ENCODE measurements at regions not wholly inside any gene's neighbourhood (a gene's known extent, or its start where the extent isn't known, plus 50 kb on each side); places are given as distances from the start of the nearest gene placed in this dataset.
"Not testable (repeated sequence)": the region's sequence is repeated elsewhere in the genome, so short reads cannot be mapped to it uniquely, and the experiment has no call there.

GRCh38 chr10:65142641-65143435 lies 1621.6 kb downstream of the REEP3 start:
- no peak for DNase-seq (ENCODE audit: low read depth)
- no peak overlapping the region for H3K4me3 ChIP-seq (ENCODE audit: low read depth, low read length)
- TF ChIP-seq CTCF (conservative IDR thresholded peaks at IDR 0.05; ENCODE audit: low read depth, low read length): no peak

GRCh38 chr10:65143723-65144122 lies 1622.5 kb downstream of the REEP3 start:
- H3K4me3 ChIP-seq (ENCODE audit: low read depth, low read length): no peak overlapping the region
- no peak for DNase-seq (ENCODE audit: low read depth)
- TF ChIP-seq CTCF (conservative IDR thresholded peaks at IDR 0.05; ENCODE audit: low read depth, low read length): no peak

GRCh38 chr10:65149878-65150277 lies 1628.7 kb downstream of the REEP3 start:
- TF ChIP-seq CTCF (conservative IDR thresholded peaks at IDR 0.05; ENCODE audit: low read depth, low read length): no peak

GRCh38 chr10:65166272-65166671 lies 1645.1 kb downstream of the REEP3 start:
- no peak for TF ChIP-seq CTCF (conservative IDR thresholded peaks at IDR 0.05; ENCODE audit: low read depth, low read length)
- H3K4me3 ChIP-seq (ENCODE audit: low read depth, low read length): no peak overlapping the region
- DNase-seq (ENCODE audit: low read depth): no peak

More at GRCh38 chr10:65149878-65150277, 1628.7 kb downstream of the REEP3 start:
- DNase-seq (ENCODE audit: low read depth): no peak
- no peak overlapping the region for H3K4me3 ChIP-seq (ENCODE audit: low read depth, low read length)

GRCh38 chr10:65172249-65172648 lies 1651.0 kb downstream of the REEP3 start:
- no peak for DNase-seq (ENCODE audit: low read depth)
- TF ChIP-seq CTCF (conservative IDR thresholded peaks at IDR 0.05; ENCODE audit: low read depth, low read length): no peak
- no peak overlapping the region for H3K4me3 ChIP-seq (ENCODE audit: low read depth, low read length)

- no peak for TF ChIP-seq CTCF (conservative IDR thresholded peaks at IDR 0.05; ENCODE audit: low read depth, low read length)
- no peak for DNase-seq (ENCODE audit: low read depth)
- H3K4me3 ChIP-seq (ENCODE audit: low read depth, low read length): no peak overlapping the region
These were observed 1655.8 kb downstream of the REEP3 start for GRCh38 chr10:65176994-65177393.

- no peak for DNase-seq (ENCODE audit: low read depth)
- TF ChIP-seq CTCF (conservative IDR thresholded peaks at IDR 0.05; ENCODE audit: low read depth, low read length): no peak
- no peak overlapping the region for H3K4me3 ChIP-seq (ENCODE audit: low read depth, low read length)
These were observed 1662.0 kb downstream of the REEP3 start for GRCh38 chr10:65183236-65183635.

- DNase-seq (ENCODE audit: low read depth); H3K4me3 ChIP-seq (ENCODE audit: low read depth, low read length): not testable (repeated sequence)
These were observed 1665.5 kb downstream of the REEP3 start for GRCh38 chr10:65186668-65187067.

All from choroid plexus epithelial cell (primary cell).